C1 segment of cervical spinal cord (tissue), 14 donors: ENCODE measurements at regions not wholly inside any gene's neighbourhood (a gene's known extent, or its start where the extent isn't known, plus 50 kb on each side); places are given as distances from the start of the nearest gene placed in this dataset.
A peak's percentile ranks its signal among the peaks of the same experiment; 100 is the strongest.

Experiments used
- DNase-seq, 14 donors: peaks; one replicate each; lab custom pipeline; 2025; lab: John Stamatoyannopoulos, UW

GRCh38 chr7:72524037-72524436 is 111.9 kb upstream of the CALN1 start:
- no peak for DNase-seq

DNA sequence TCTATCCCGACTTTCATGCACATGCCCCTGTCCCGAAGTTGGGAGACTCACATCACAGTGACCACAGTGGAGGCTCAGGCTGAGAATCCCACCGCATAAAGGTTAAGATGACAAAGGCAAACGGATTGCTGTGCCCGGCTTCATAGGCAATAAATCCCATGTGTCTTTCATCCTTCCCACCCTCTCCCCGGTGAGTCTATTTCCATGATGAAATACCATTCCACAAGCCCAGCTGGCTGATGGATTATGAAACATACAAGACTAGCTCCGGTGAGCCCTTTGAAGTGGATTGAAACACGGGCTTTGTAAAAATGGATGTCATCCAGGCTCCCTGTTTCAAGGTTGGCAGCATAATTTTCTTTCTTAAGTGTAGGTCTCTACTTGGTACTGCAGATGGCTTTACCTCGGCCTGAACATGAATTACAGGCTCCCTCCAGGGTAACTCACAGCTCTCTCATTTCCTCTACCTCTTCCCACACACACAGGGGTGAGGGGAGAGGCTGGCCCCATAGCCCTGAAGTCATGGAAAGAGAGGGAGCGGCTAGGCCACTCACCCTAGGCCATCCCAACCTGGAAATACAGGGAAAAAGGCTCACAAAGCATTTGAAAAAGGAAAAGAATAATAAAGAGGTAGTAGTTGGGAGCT is 92.0 kb upstream of the CALN1 start:
- DNase-seq: no peak

GRCh38 chr7:72503644-72504043 is 91.5 kb upstream of the CALN1 start:
- DNase-seq: no peak

DNA sequence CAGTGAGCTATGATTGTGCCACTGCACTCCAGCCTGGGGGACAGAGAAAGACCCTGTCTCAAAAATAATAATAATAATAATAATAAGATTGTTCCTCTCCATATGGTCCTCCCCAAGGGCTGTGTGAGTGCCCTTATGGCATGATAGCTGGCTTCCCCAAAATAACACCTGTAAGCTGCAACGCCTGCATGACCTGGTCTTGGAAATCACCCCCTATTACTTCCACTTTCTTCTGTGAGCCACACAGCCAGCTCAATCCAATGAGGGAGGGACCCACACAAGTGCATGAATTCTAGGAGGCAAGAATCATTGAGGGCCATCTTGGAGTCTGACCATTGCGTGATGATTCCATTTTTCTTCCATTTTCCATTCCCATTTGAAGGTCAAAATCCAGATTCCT is 82.7 kb upstream of the CALN1 start:
- no peak for DNase-seq

- DNase-seq: peak in 11 of 14 donors; percentile 2 to 74 (median 41)
Observed at GRCh38 chr7:72493850-72494661, 81.9 kb upstream of the CALN1 start.

DNA sequence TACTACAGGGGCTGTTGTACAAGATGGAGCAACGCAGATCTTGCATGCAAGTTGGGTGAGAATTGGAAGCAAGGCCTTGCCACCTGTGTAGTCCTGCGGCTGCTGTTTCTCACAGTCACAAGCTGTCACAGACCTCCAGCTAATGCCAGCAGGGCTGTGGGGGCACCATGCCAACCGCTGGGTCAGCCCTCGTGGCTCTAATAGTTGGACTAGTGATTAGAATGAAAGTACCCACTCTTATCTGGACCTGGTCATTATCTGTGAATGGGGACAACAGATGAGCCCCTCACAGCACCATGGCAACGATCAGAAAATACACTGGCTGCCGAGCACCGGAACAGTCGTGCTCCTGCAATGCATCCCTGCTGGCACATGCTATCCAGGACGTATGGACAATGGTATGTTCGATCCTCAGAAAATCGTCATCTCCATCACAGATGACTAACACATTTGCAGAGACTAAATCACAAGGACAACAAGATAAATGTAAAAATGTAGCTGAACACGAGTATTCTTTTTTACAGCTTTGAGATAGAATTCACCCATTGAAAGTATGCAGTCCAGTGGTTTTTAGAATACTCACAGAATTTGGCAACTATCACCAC is 80.4 kb upstream of the CALN1 start:
- DNase-seq: peak in 3 of 14 donors; percentile 0 to 55 (median 7)

- no peak for DNase-seq
Observed at GRCh38 chr7:72490301-72490700, 78.2 kb upstream of the CALN1 start.

GRCh38 chr7:72481934-72482333 is 69.8 kb upstream of the CALN1 start:
- DNase-seq: no peak

- DNase-seq: no peak
Observed at GRCh38 chr7:72476608-72477305, 64.6 kb upstream of the CALN1 start.

- no peak for DNase-seq
Observed at GRCh38 chr7:72467237-72467636, 55.1 kb upstream of the CALN1 start.

DNA sequence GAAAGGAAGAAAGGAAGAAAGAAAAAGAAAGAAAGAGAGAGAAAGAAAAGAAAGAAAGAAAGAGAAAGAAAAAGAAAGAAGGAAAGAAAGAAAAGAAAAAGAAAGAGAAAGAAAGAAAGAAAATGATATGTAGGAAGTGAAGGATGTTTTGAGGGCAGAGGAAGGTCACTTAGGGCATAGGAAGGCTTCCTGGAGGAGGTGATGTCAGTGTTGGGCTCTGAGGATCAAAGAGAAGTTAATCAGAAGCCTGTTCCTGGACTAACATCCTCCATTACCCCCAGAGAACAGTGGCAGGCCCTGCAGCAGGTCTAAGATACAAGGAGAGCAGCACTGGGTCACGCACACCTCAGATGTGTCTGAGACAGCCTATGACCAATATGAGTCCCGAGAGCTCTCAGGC is 54.7 kb upstream of the CALN1 start:
- DNase-seq: no peak

DNA sequence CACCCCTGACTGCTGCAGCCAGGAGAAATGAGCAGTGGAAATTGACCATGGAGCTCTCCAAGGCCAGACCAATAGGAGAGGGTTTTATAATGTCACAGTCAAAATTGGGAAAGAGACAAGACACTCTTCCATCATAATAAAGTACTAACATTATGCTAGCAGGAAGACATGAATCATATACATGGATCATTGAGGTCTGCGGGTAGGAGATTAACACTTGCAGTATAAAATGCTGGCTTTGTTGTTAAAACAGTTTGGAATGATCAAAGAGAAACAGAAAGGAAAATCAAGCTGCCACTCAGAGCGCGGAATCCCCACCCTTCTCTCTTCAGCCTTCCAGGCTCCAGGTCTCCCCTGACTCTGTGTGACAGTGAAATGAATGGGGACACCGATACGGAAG is 53.4 kb upstream of the CALN1 start:
- DNase-seq: no peak

GRCh38 chr7:72462311-72462710 is 50.2 kb upstream of the CALN1 start:
- DNase-seq: no peak
